Hematopoietic multipotent progenitor cell (in vitro differentiated cells): ENCODE measurements at regions not wholly inside any gene's neighbourhood (a gene's known extent, or its start where the extent isn't known, plus 50 kb on each side); places are given as distances from the start of the nearest gene placed in this dataset.
A peak's percentile ranks its signal among the peaks of the same experiment; 100 is the strongest.
"Not testable (repeated sequence)": the region's sequence is repeated elsewhere in the genome, so short reads cannot be mapped to it uniquely, and the experiment has no call there.

ENCODE experiments used
- DNase-seq, 3 donors: peaks; one replicate each; pipeline ENCODE4 v3.0.0-alpha.2; 2011 to 2015; ENCODE audit warnings: low read depth in 2 of 3, low spot score in 2 of 3

GRCh38 chr4:188905248-188905647 is 766.0 kb downstream of the TRIML1 start:
- no peak for DNase-seq

- DNase-seq = no peak
These were observed 772.0 kb downstream of the TRIML1 start for GRCh38 chr4:188911199-188911598.

GRCh38 chr4:188911707-188912106 is 772.5 kb downstream of the TRIML1 start:
- DNase-seq = no peak

- DNase-seq = no peak
These were observed 775.9 kb downstream of the TRIML1 start for GRCh38 chr4:188915175-188915574.

GRCh38 chr4:188918787-188919186 is 779.5 kb downstream of the TRIML1 start:
- DNase-seq = no peak

GRCh38 chr4:188930822-188931221 is 791.6 kb downstream of the TRIML1 start:
- DNase-seq = no peak

GRCh38 chr4:188934320-188934962 is 795.2 kb downstream of the TRIML1 start:
- no peak for DNase-seq

GRCh38 chr4:188941524-188942119 is 802.4 kb downstream of the TRIML1 start:
- DNase-seq = no peak

GRCh38 chr4:188942606-188943005 is 803.4 kb downstream of the TRIML1 start:
- no peak for DNase-seq

- DNase-seq = no peak
These were observed 810.4 kb downstream of the TRIML1 start for GRCh38 chr4:188949596-188949995.

GRCh38 chr4:188955066-188955465 is 815.8 kb downstream of the TRIML1 start:
- DNase-seq = no peak

GRCh38 chr4:188956566-188956965 is 817.3 kb downstream of the TRIML1 start:
- no peak for DNase-seq

- no peak for DNase-seq
These were observed 819.1 kb downstream of the TRIML1 start for GRCh38 chr4:188958346-188958745.

GRCh38 chr4:188959424-188959823 is 820.2 kb downstream of the TRIML1 start:
- no peak for DNase-seq

GRCh38 chr4:188960411-188961093 is 821.3 kb downstream of the TRIML1 start:
- DNase-seq = no peak

GRCh38 chr4:188971125-188971524 is 831.9 kb downstream of the TRIML1 start:
- DNase-seq = peak in 2 of 3 donors; percentile 5 to 44

GRCh38 chr4:188975271-188975670 is 836.0 kb downstream of the TRIML1 start:
- no peak for DNase-seq

GRCh38 chr4:188976644-188977115 is 837.4 kb downstream of the TRIML1 start:
- DNase-seq = no peak

GRCh38 chr4:188977232-188977631 is 838.0 kb downstream of the TRIML1 start:
- not testable (repeated sequence) for DNase-seq

GRCh38 chr4:188984518-188984917 is 845.3 kb downstream of the TRIML1 start:
- DNase-seq = no peak

- DNase-seq = no peak
These were observed 847.0 kb downstream of the TRIML1 start for GRCh38 chr4:188986271-188986689.

GRCh38 chr4:188987011-188987410 is 847.8 kb downstream of the TRIML1 start:
- no peak for DNase-seq
